ENCODE measurements at regions not wholly inside any gene's neighbourhood (a gene's known extent, or its start where the extent isn't known, plus 50 kb on each side); places are given as distances from the start of the nearest gene placed in this dataset.

- FAIRE-seq: no peak
Observed at GRCh38 chr6:95511404-95511803, 65.9 kb upstream of the MANEA start.

- FAIRE-seq: no peak
Observed at GRCh38 chr6:95515975-95516374, 61.4 kb upstream of the MANEA start.

GRCh38 chr6:95517004-95517403 is 60.3 kb upstream of the MANEA start:
- no peak for FAIRE-seq

GRCh38 chr6:95517568-95517967 is 59.8 kb upstream of the MANEA start:
- no peak for FAIRE-seq

- FAIRE-seq: no peak
Observed at GRCh38 chr6:95518630-95519227, 58.6 kb upstream of the MANEA start.

GRCh38 chr6:95519228-95520037 is 57.9 kb upstream of the MANEA start:
- FAIRE-seq: no peak

GRCh38 chr6:95521181-95521580 is 56.2 kb upstream of the MANEA start:
- FAIRE-seq: no peak
